HepG2 (cell line): ENCODE measurements at regions not wholly inside any gene's neighbourhood (a gene's known extent, or its start where the extent isn't known, plus 50 kb on each side); places are given as distances from the start of the nearest gene placed in this dataset.
A peak's percentile ranks its signal among the peaks of the same experiment; 100 is the strongest.

Source experiments
- ATAC-seq: fragments of 200-7000 bp; cut with Tn5 transposase; 3 replicates; pipeline ENCODE4 v1.9.1; 2020; ENCODE audit warnings: mild to moderate bottlenecking, moderate library complexity
- BruUV-seq: library from RNA; stranded (reverse); fragments of 400-500 nt; replicated peaks from 2 replicates; lab custom pipeline; 2021; lab: Mats Ljungman, UMichigan
- CTCF ChIA-PET: fragments of 300-600 bp; formaldehyde crosslinking; extraction: SDS; loops from one replicate; lab custom pipeline; 2021; ENCODE audit warnings: low total read pairs, inconsistent platforms, low intra/inter-chr PET ratio; lab: Yijun Ruan, JAX
- POLR2A ChIA-PET: fragments of 350-600 bp; sonication (Branson Sonifier 250); formaldehyde crosslinking; loops from one replicate; lab custom pipeline; 2020; ENCODE audit warnings: antibody characterized with exemption, inconsistent platforms; lab: Yijun Ruan, JAX
- DNase-seq: peaks from one replicate; pipeline ENCODE4 v3.0.0-alpha.2; 2015; ENCODE audit warnings: low spot score
- FAIRE-seq: peaks from 3 replicates; lab custom pipeline; 2011; peaks lifted over from hg19 to GRCh38; lab: Jason Lieb, UNC
- H2AFZ ChIP-seq: one replicate; pipeline ENCODE4 v1.6.1; 2011; ENCODE audit warnings: low read length, inconsistent platforms
- H3K27ac ChIP-seq: fragments of 300-600 bp; 3 replicates; pipeline ENCODE4 v1.8.0; 2011; ENCODE audit warnings: mixed run types, mild to moderate bottlenecking, mixed read lengths, low read length, inconsistent platforms; ENCODE audit not compliant: insufficient read depth; ENCODE audit errors: extremely low read length
- H3K27me3 ChIP-seq, 2 experiments: fragments of 200-600 bp in 1 of 2; 2 replicates in 1 of 2; 3 replicates in 1 of 2; pipeline versions ENCODE4 v1.6.0 to v1.8.0; 2011; ENCODE audit warnings: low read length in 2 of 2, mild to moderate bottlenecking in 2 of 2, moderate library complexity in 2 of 2, inconsistent platforms in 1 of 2; ENCODE audit not compliant: insufficient read depth in 2 of 2, control insufficient read depth in 1 of 2
- H3K36me3 ChIP-seq, 2 experiments: fragments of 200-600 bp in 1 of 2; replicated peaks in 1 of 2; 2 replicates in 1 of 2; 3 replicates in 1 of 2; pipeline versions ENCODE4 v1.5.1 to v1.8.0; 2011; ENCODE audit warnings: low read length in 2 of 2, inconsistent platforms in 1 of 2; ENCODE audit not compliant: insufficient read depth in 2 of 2, control insufficient read depth in 1 of 2
- H3K4me1 ChIP-seq: 2 replicates; pipeline ENCODE4 v1.5.1; 2012; ENCODE audit warnings: low read length, inconsistent platforms; ENCODE audit not compliant: insufficient read depth
- H3K4me2 ChIP-seq: 2 replicates; pipeline ENCODE4 v1.6.0; 2011; ENCODE audit warnings: low read depth, low read length, inconsistent platforms
- H3K4me3 ChIP-seq, 3 experiments: fragments of 200-600 bp in 1 of 3; sonication (generic), shearing (Covaris generic) in 1 of 3; replicated peaks in 1 of 3; 2 replicates each; pipeline ENCODE4 v1.5.1; 2011 to 2016; ENCODE audit warnings: low read length in 3 of 3, inconsistent platforms in 2 of 3, low read depth in 2 of 3, mild to moderate bottlenecking in 2 of 3, control low read depth in 1 of 3, mixed read lengths in 1 of 3; ENCODE audit not compliant: insufficient read depth in 1 of 3
- H3K79me2 ChIP-seq: one replicate; pipeline ENCODE4 v1.6.1; 2011; ENCODE audit warnings: low read length, inconsistent platforms; ENCODE audit not compliant: insufficient read depth
- H3K9ac ChIP-seq: 2 replicates; pipeline ENCODE4 v1.6.0; 2011; ENCODE audit warnings: mild to moderate bottlenecking, low read depth, low read length, inconsistent platforms; ENCODE audit not compliant: insufficient read depth
- H3K9me3 ChIP-seq: 2 replicates; pipeline ENCODE4 v1.5.1; 2012; ENCODE audit warnings: mild to moderate bottlenecking, low read length
- H4K20me1 ChIP-seq: 2 replicates; pipeline ENCODE4 v1.6.0; 2011; ENCODE audit warnings: inconsistent platforms, mild to moderate bottlenecking, low read length, moderate library complexity; ENCODE audit not compliant: insufficient read depth
- ELF4 ChIP-seq: sonication (generic); formaldehyde crosslinking; IDR thresholded peaks from 2 replicates; pipeline ENCODE4 v1.5.0; 2020; ENCODE audit warnings: missing genetic modification reagents, mild to moderate bottlenecking, moderate library complexity, borderline replicate concordance
- GATA4 ChIP-seq: sonication (generic); IDR thresholded peaks from 2 replicates; pipeline ENCODE4 v1.6.1; 2016; ENCODE audit warnings: antibody characterized with exemption, low read depth, borderline replicate concordance
- KDM5A ChIP-seq: fragments of 200-600 bp; sonication (generic); IDR thresholded peaks from 2 replicates; pipeline ENCODE4 v1.7.0; 2018; ENCODE audit warnings: antibody characterized with exemption, mild to moderate bottlenecking, low read length, borderline replicate concordance
- KLF6 ChIP-seq: IDR thresholded peaks from 2 replicates; pipeline ENCODE4 v1.8.0; 2016; ENCODE audit warnings: missing biosample characterization, missing genetic modification reagents
- KMT2B ChIP-seq: IDR thresholded peaks from 2 replicates; pipeline ENCODE4 v1.6.1; 2016; ENCODE audit warnings: missing genetic modification reagents, missing compliant biosample characterization
- MAFF ChIP-seq: IDR thresholded peaks from 2 replicates; pipeline ENCODE4 v1.6.1; 2011; ENCODE audit warnings: low read depth, low read length, improper control_type of control experiment
- MAFK ChIP-seq, 2 experiments: IDR thresholded peaks in 1 of 2; conservative IDR thresholded peaks in 1 of 2; 2 replicates each; pipeline ENCODE4 v1.6.1; 2011; ENCODE audit warnings: improper control_type of control experiment in 2 of 2, low read length in 2 of 2
- NFE2L1 ChIP-seq: sonication (generic); formaldehyde crosslinking; IDR thresholded peaks from 2 replicates; pipeline ENCODE4 v1.4.0; 2020; ENCODE audit warnings: missing genetic modification reagents, mild to moderate bottlenecking, borderline replicate concordance
- SOX5 ChIP-seq: IDR thresholded peaks from 2 replicates; pipeline ENCODE4 v1.6.1; 2016; ENCODE audit warnings: borderline replicate concordance
- U2AF1 ChIP-seq: fragments of 200-400 bp; formaldehyde crosslinking; optimal IDR thresholded peaks from 2 replicates; pipeline ENCODE3; 2017; ENCODE audit warnings: mild to moderate bottlenecking, low read depth, low read length
- ZNF101 ChIP-seq: sonication (generic); formaldehyde crosslinking; IDR thresholded peaks from 2 replicates; pipeline ENCODE4 v1.4.0; 2020; ENCODE audit warnings: mild to moderate bottlenecking, low read depth, missing genetic modification reagents, borderline replicate concordance
- ZSCAN9 ChIP-seq: IDR thresholded peaks from 2 replicates; pipeline ENCODE4 v1.6.1; 2016; ENCODE audit warnings: borderline replicate concordance
- WGBS: methylation state at CpG from one replicate; pipeline ENCODE4 v1.1.6; 2017; ENCODE audit warnings: low lambda C conversion rate; 5-methylcytosine and 5-hydroxymethylcytosine counted together
- in situ Hi-C: cut with HindIII; loops from 2 replicates; pipeline ENCODE4 v1.10.0; 2017; ENCODE audit warnings: low pct_unique_long_range_greater_than_20kb; ENCODE audit not compliant: extremely low pct_ligation_motif_present
- intact Hi-C: fragments of 100-400 bp; cut with micrococcal nuclease; formaldehyde crosslinking; loops from one replicate; pipeline ENCODE4 v1.10.0; 2022; ENCODE audit not compliant: unreplicated experiment
- TF ChIP-seq, protein P1 (sequence below): sonication (generic); formaldehyde crosslinking; conservative IDR thresholded peaks from 2 replicates; pipeline ENCODE4 v1.8.0; 2022; ENCODE audit warnings: missing genetic modification reagents
- TF ChIP-seq, protein P2 (sequence below): sonication (generic); formaldehyde crosslinking; IDR thresholded peaks from 2 replicates; pipeline ENCODE4 v1.4.0; 2020; ENCODE audit warnings: missing genetic modification reagents, borderline replicate concordance
- TF ChIP-seq, protein P3 (sequence below): IDR thresholded peaks from 2 replicates; pipeline ENCODE4 v1.6.1; 2018; ENCODE audit warnings: missing genetic modification reagents
- TF ChIP-seq, protein P4 (sequence below): sonication (generic); formaldehyde crosslinking; IDR thresholded peaks from 2 replicates; pipeline ENCODE4 v1.4.0; 2020; ENCODE audit warnings: mild to moderate bottlenecking, missing genetic modification reagents

DNA sequence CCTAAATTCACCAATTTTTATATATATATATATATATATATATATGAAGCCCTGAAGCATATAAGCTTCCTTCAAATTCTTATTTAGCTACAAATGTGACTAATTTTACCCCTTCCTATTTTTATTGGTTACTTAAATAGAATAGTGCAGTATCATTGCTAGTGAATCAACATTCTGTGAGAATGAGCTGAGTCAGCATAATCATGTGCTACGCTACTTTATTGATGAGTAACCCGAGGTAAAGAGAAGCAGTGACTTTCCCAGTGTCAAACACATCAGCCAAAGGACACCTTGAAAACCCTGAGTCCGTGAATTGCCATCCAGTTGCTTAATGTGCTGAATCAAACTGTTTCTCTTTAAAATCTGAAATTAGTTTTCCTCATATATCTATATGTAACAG is 546.2 kb downstream of the DMRTA1 start:
- in situ Hi-C loops, result no loop called here
- H3K36me3 ChIP-seq, result no peaks in the 10 kb centered on the region
- ATAC-seq (no peak), DNase-seq (no peak), FAIRE-seq (no peak)
- no peak overlapping the region for H3K4me2 ChIP-seq
- no TSS peak for BruUV-seq
- H3K9ac ChIP-seq, result no peak overlapping the region
- TF ChIP-seq MAFK (conservative IDR thresholded peaks at IDR 0.05 in 1 of 2, IDR thresholded peaks at IDR 0.05 in 1 of 2; ENCODE audit: low read length in 2 of 2) (peak; percentile 97 to 99), MAFF (peak; percentile 99), KLF6 (CRISPR knock-in tag) (no peak)
- ChIA-PET CTCF (no interaction called here), POLR2A (no interaction called here)
- no peak overlapping the region for H3K27ac ChIP-seq
- intact Hi-C loops, result no loop called here
- WGBS, result 2% methylated on average over 3 of the region's 3 CpGs
- no peaks in the 10 kb centered on the region for H3K79me2 ChIP-seq
- no peak overlapping the region for H3K4me3 ChIP-seq
- no peaks in the 10 kb centered on the region for H4K20me1 ChIP-seq
- no peak overlapping the region for H2AFZ ChIP-seq
- no peaks in the 10 kb centered on the region for H3K4me1 ChIP-seq
- peaks cover 73% of the 10 kb centered on the region for H3K9me3 ChIP-seq
- no peaks in the 10 kb centered on the region for H3K27me3 ChIP-seq

DNA sequence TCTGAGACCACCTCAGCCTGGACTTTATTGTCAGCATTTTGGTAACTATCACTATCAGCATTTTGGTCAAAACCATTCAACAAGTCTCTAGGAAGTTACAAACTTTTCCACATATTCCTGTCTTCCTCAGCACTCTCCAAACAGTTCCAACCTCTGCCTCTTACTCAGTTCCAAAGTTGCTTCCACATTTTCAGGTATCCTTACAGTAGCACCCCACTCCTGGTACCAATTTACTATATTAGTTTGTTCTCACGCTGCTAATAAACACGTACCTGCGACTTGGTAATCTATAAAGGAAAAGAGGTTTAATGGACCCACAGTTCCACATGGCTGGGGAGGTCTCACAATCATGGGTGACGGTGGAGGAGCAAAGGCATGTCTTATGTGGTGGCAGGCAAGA is 551.3 kb downstream of the DMRTA1 start:
- Histone ChIP-seq H3K4me1 (no peaks in the 10 kb centered on the region), H3K27ac (no peak overlapping the region), H3K4me2 (no peak overlapping the region), H3K36me3 (no peaks in the 10 kb centered on the region), H3K9me3 (peaks cover 73% of the 10 kb centered on the region), H3K4me3 (no peak overlapping the region), H3K27me3 (no peaks in the 10 kb centered on the region), H2AFZ (no peak overlapping the region), H3K79me2 (no peaks in the 10 kb centered on the region), H4K20me1 (no peaks in the 10 kb centered on the region), H3K9ac (no peak overlapping the region)
- FAIRE-seq (no peak), ATAC-seq (no peak), DNase-seq (no peak)
- WGBS, result 16% methylated on average over 4 of the region's 4 CpGs
- POLR2A ChIA-PET, result no interaction called here
- no TSS peak for BruUV-seq
- CTCF ChIA-PET, result no interaction called here
- in situ Hi-C loops, result no loop called here
- intact Hi-C loops, result no loop called here
- TF ChIP-seq, protein P1, sequence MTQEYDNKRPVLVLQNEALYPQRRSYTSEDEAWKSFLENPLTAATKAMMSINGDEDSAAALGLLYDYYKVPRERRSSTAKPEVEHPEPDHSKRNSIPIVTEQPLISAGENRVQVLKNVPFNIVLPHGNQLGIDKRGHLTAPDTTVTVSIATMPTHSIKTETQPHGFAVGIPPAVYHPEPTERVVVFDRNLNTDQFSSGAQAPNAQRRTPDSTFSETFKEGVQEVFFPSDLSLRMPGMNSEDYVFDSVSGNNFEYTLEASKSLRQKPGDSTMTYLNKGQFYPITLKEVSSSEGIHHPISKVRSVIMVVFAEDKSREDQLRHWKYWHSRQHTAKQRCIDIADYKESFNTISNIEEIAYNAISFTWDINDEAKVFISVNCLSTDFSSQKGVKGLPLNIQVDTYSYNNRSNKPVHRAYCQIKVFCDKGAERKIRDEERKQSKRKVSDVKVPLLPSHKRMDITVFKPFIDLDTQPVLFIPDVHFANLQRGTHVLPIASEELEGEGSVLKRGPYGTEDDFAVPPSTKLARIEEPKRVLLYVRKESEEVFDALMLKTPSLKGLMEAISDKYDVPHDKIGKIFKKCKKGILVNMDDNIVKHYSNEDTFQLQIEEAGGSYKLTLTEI (CRISPR knock-in tag), result no peak
- TF ChIP-seq SOX5 (CRISPR knock-in tag) (no peak), GATA4 (no peak), NFE2L1 (CRISPR knock-in tag) (no peak), U2AF1 (no peak), KMT2B (CRISPR knock-in tag) (no peak), ELF4 (CRISPR knock-in tag) (no peak), ZNF101 (CRISPR knock-in tag) (no peak), KDM5A (no peak), ZSCAN9 (CRISPR knock-in tag) (no peak)
- TF ChIP-seq, protein P2, sequence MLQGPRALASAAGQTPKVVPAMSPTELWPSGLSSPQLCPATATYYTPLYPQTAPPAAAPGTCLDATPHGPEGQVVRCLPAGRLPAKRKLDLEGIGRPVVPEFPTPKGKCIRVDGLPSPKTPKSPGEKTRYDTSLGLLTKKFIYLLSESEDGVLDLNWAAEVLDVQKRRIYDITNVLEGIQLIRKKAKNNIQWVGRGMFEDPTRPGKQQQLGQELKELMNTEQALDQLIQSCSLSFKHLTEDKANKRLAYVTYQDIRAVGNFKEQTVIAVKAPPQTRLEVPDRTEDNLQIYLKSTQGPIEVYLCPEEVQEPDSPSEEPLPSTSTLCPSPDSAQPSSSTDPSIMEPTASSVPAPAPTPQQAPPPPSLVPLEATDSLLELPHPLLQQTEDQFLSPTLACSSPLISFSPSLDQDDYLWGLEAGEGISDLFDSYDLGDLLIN (CRISPR knock-in tag), result no peak
- TF ChIP-seq, protein P3, sequence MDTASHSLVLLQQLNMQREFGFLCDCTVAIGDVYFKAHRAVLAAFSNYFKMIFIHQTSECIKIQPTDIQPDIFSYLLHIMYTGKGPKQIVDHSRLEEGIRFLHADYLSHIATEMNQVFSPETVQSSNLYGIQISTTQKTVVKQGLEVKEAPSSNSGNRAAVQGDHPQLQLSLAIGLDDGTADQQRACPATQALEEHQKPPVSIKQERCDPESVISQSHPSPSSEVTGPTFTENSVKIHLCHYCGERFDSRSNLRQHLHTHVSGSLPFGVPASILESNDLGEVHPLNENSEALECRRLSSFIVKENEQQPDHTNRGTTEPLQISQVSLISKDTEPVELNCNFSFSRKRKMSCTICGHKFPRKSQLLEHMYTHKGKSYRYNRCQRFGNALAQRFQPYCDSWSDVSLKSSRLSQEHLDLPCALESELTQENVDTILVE (CRISPR knock-in tag), result no peak
- TF ChIP-seq, protein P4, sequence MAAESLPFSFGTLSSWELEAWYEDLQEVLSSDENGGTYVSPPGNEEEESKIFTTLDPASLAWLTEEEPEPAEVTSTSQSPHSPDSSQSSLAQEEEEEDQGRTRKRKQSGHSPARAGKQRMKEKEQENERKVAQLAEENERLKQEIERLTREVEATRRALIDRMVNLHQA (CRISPR knock-in tag), result no peak
